Occipital lobe (tissue), 1 donor: ENCODE measurements at regions not wholly inside any gene's neighbourhood (a gene's known extent, or its start where the extent isn't known, plus 50 kb on each side); places are given as distances from the start of the nearest gene placed in this dataset.

Source experiments
- DNase-seq: peaks from one replicate; lab custom pipeline; 2025; lab: John Stamatoyannopoulos, UW

DNA sequence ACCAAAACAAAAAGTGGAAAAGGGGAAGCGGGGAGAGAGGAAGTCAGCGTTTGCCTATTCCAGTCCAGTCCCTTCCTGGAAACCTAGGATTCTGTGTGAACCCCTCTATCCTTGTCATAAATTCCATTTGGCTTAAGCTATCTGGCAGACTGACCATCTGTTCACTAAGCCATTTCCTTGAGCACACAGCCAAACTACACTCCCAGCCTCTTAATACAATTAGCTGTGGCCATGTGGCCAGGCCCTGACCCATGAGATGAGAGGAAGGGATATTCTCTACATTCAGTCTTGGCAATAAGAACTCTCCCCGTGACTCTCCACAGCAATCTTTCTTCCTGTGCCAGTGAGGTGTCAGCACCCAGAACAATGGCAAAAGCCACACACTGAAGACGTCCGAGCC lies 424.8 kb downstream of the TLE1 start:
- DNase-seq, result no peak

- DNase-seq, result no peak
Measured at GRCh38 chr9:81259896-81260295, 429.5 kb downstream of the TLE1 start.

DNA sequence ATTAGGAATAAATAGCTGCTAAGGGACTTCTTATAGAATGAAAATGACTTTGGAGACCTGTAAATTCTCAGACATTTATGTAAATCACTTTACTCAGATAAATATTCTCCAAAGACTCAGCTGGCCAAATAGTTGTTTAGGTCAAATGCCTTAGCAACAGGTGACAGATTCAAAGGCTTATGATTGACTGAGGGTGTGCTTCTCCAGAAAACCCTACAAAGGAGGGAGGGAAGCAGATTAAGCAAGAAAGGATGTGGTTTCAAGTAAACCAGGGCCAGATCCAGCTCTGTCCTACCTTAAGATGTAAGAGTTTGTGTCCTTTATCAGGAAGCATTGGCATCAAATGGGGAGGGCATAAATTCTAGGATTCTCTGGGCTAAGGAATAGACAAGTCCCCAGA lies 433.0 kb downstream of the TLE1 start:
- DNase-seq, result no peak

DNA sequence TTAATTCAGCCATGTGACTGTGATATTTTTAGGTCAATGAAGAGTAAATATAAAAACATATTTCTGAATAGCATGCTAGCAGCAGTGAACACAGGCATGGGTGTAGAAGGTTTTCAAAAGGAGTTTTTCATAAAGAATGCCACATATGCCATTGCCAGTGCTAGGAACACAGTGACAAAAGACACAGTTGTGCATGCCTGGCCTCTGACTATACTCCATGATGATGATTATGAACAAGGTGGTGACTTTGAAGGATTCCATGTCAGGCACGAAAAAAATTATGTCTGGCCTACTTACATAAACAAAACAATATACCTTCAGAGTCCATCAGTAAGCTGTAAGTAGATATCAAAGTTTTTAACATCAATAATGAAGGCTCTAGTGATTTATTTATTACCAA lies 438.7 kb downstream of the TLE1 start:
- DNase-seq, result no peak

DNA sequence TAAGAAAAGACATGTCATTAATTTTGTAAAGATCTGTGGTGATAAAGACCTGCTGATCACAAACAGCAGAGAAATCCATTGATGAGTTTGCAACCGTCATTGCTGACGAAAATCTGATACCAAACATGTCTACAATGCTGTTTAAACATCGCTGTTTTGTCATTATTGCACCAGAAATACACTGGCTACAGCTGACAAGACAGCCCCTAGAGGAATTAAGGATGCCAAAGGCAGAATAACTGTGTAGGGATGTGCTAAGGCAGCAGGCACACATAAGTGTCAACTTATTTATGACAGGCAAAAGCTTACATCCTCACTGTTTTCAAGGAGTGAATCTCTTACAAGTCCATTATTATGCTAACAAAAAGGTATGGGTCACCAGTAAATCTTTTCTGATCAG lies 439.3 kb downstream of the TLE1 start:
- DNase-seq, result no peak

DNA sequence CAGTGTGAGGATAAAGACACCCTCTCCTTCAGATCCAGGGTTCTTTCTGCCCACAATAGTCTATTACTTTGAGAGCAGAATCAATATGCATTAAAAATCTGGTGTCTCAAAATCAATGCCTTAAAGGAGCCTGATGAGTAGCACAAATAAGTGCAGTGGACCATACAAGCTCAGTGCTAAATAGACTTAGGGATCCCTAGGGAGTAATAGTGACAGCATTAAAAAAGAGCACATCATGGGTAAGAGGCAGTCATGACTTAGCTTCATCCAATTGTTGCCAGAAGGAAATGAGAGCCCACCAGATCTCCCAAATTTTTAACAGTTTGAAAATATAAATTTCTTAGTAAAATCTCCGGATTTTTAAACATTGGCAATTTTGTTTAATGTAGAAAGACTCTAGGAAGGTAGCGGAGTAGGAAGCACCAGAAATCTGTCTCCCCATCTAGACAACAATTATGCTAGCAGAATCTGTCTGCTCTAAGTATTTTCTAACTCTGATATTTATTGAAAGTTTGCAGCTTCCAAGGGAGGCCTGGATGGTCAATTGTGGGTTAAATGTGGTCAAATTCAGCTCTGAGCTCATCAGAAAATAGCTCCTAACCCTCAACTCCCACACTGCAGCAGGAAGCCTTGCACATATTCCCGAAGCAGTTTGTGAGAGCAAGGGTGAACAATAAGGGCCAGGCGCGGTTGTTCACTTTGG lies 443.9 kb downstream of the TLE1 start:
- no peak for DNase-seq

DNA sequence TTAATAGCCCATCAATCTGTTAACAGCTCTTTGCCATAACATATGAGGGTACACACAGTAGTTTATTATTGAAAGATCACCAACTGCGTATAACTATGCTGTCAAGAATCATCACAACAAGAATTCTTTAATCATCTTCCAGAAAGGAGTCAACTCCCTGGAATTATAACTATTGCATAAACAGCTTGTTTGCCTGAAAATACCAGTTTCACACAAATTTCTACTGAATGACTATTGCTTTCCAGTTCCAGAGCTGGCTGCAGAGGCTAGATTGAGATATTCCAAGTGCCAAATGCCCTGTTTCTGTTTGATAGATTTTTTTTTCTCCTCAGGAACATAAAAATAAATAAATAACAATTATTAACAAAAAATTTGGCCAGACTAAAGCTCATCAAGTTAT lies 444.7 kb downstream of the TLE1 start:
- no peak for DNase-seq

- DNase-seq, result no peak
Measured at GRCh38 chr9:81242866-81243265, 446.5 kb downstream of the TLE1 start.

GRCh38 chr9:81239388-81239787 lies 450.0 kb downstream of the TLE1 start:
- DNase-seq, result no peak

DNA sequence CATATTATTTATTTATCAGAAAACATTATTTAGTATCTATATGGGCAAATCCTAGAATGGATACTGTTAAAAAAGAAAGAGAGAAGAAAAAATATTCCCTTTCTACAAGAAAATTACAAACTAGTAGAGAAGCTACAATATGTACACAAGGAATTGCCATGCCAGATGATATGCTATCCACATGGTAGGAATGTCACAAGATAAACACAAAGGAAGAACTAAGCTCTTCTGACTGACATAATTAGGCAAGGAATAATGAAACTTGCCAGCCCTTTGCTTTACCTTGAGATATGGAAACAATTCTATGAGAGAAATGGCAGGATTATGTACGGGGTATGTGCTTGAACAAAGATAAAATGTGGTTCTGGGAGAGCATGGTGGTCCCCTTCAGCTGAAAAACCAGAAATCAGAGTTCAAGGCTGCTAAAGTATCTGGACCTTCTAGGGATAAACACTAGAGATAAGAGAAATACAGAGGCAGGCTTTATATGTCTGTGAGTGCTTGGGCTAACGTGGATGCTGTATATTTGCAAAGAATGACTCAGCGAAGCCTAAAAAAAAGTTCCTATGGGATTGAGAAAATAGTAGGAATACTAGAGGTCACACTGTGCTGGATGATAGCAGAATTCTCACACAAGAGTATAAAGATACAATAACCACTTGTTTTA lies 451.6 kb downstream of the TLE1 start:
- DNase-seq, result no peak

DNA sequence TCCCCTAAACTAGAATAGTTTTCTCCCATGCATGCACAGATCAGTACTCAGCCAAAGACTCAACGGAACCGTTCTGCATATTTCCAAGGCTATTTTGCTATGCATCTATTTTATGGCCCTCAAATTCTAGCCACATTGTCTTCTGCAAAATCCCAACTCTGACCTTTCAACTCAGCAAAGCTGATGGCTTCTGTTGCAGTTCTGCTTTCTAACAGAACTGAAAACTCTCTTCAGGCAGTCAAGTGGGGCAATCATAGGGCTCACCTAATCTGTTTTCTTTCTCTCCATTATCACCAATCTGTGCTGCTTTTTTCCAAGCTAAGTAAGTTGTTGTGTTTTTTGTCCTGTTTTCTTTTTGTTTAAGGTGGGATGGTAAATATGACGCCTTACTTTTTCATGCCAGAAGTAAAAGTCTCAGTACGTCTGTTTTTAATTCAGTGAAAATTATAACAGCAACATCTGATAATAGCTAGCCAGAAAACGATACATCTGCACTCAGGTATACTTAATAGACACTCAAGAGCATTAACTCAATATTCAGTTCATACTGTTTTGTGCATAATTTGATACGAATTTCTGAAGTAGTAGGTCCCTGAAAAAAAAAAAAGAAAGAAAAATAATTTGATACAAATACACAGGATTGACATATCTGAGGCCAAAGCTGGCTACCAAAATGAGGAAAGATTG lies 454.3 kb downstream of the TLE1 start:
- DNase-seq, result no peak

GRCh38 chr9:81231011-81231410 lies 458.3 kb downstream of the TLE1 start:
- no peak for DNase-seq

DNA sequence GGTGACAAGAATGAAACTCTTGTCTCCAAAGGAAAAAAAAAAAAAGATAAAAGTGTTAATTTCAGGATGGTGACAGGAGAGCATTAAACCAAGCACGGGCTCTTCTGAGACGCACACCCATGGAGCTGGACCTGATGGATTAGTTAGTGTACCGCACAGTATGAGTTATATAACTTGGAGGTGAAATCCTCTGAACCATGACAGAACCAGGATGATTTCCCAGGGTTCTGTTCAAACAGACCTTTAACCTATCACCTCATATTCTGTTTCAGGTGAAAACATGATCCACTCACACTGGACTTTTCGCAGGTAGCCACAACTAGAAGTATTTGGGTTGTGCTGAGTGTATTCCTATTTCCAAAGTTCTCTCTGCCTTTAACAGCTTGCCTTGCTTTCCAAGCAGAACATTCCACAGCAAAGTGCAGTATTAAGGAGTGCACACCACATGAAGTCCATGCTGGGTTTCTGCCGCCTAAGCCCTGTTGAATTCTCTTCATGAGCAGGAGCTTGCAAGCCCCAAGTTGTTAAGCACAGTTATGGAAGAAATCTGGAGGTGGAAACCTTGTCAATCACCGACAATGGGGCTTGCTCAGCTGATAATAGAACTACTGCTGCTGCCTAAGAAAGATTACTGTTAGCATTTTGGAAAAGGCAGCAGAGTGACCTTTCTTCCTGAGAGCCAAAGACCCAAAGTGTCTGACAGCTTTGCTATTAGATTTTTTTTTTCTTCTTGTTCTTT lies 461.7 kb downstream of the TLE1 start:
- DNase-seq, result no peak

- DNase-seq, result no peak
Measured at GRCh38 chr9:81225596-81225995, 463.8 kb downstream of the TLE1 start.

DNA sequence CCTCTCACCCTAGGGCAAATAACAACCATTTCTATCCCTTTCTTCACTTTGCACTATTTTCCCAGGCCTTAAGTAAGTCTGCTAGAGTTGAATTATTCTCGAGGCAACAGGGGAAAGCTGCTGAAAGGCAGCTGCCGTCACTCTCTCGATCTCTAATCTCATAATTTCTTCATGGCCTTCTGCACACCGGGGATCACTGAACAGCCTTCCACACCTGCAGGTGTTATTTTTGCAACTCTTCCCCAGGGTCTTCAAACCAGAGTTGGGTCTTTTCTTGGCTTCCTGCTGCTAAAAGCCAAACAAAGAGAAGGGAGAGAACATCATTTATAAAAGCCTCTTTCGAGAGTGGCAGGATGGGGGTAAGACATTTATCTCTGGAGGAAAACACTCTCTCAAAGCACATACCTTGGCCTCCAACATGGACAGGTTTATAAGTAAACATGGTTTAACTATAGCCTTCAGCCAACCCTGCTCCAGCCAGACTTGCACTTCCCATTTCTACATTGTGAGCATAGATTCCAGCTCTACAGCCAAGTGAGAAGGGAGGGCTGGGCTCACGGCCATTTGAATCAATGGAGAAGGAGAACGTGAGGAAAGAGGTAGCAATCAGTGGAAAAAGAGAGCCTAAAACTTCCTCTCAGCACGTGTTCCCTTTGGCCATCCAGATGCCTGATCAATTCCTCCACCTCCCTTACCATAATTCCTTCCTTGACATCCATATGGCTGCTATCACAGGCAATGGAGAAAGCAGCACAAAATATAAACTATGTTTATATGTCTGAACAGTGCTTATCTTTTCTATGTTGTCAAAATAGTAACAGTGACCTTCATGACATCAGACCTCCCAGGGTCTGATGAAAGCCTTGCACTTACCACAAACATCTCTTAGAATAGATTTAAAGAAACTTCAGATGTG lies 464.9 kb downstream of the TLE1 start:
- DNase-seq, result no peak

- DNase-seq, result no peak
Measured at GRCh38 chr9:81214975-81215374, 474.4 kb downstream of the TLE1 start.

DNA sequence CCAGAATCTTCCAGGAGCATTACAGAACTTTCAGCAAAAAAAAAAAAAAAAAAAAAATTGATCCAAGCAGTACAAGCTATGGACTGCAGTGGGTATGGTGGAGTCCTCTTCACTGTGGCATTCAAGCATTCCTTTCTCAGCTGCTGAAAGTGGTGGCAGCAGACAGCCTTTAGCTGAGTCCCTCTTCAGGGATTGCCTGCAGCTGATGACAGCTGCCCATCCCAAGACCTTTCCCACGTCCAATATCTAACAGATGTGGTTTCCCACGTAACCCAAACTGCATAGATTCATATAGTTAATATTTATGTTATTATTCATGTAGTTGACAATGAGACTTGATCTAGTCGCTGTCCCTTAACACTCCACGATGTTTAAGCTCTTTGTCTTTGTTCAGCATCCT lies 475.9 kb downstream of the TLE1 start:
- no peak for DNase-seq

DNA sequence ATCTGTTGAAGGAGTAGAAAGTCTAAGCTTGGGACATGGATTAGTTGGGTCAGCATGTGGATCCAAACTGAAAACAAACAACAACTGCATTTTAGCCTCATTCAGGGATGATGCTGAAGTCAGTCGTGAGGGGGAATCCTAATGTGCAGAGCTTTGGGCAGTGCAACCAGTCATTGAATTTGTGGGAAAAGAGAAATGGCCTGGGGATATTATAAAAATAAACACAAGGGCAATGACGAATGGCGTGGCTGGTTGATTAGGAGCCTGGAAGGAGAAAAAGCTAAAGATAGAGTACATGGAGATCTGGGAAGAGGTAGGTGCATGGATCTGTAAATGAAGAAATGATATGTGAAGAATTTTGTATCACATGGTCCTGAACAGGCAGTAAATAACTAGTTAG lies 477.6 kb downstream of the TLE1 start:
- no peak for DNase-seq

DNA sequence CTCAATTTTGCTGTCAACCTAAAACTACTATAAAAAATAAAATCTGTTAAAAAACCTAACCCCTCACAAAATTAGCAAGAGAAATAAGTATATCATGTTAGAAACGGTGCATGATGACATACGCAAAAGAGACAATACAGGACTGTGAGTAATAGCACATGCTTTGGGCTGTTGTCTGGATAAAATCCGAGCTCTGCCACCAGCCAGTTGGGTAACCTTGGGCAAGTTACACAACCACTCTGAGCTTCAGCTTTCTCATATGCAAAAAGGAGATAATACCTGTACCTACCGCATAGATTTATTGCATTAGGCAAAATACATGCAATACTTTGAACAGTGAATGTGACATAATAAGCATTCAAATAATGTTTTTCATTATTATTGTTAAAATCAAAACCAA lies 481.7 kb downstream of the TLE1 start:
- DNase-seq, result no peak

- DNase-seq, result no peak
Measured at GRCh38 chr9:81202292-81202691, 487.1 kb downstream of the TLE1 start.

DNA sequence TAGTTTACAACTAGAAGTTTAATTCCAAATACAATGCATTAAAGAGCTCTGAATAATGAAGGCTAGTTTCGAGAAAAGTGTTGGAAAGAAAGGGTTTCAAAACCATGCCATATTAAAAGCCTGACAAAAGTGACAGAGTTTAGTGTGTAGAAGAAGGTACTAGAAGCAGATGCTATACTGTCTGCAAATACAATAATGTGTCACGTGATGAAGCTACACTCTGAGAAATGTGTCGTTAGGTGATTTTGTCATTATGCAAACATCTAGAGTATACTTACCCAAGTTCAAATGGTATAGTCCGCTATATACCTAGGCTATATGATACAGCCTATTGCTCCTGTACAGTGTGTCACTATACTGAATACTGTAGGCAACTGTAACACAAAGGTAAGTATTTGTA lies 494.1 kb downstream of the TLE1 start:
- no peak for DNase-seq
